ENCODE measurements at regions not wholly inside any gene's neighbourhood (a gene's known extent, or its start where the extent isn't known, plus 50 kb on each side); places are given as distances from the start of the nearest gene placed in this dataset.

DNA sequence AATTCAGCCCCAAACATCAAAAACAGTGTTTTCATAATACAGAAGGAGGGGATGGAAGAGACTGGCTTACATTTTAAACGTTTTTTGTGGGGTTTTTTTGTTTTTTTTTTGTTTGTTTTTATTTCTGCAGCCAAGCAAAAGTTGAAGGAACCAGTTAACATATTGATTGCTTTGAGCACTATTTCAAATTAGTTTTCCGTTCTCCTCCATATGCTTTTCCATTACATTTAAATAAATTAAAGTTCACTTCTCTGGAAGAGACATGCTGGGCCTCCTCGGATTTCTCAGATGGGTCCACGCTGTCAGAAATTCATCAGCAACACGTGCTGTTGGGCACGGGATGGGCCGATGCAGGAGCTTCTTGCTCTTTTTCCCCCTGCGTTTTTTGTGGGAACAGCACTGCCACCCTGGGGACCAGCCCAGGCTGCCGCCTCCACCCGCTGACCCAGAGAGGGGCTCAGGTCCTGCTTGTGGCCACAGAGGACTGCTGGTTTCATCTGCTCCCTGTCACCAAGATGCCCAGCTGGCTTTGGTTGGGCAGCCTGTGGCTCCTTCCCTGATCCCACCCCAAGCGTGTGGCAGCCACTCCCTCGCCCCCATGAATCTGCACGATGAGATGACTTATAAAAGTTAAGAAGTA lies 67.7 kb upstream of the CHST15 start:
- POLR2A ChIA-PET: no interaction called here
- no peak for TF ChIP-seq ZNF560 (tag by site-specific recombination; IDR thresholded peaks at IDR 0.05; ENCODE audit: borderline replicate concordance)
- TF ChIP-seq ZNF48 (tag by site-specific recombination; IDR thresholded peaks at IDR 0.05): no peak
- TF ChIP-seq, protein P1, sequence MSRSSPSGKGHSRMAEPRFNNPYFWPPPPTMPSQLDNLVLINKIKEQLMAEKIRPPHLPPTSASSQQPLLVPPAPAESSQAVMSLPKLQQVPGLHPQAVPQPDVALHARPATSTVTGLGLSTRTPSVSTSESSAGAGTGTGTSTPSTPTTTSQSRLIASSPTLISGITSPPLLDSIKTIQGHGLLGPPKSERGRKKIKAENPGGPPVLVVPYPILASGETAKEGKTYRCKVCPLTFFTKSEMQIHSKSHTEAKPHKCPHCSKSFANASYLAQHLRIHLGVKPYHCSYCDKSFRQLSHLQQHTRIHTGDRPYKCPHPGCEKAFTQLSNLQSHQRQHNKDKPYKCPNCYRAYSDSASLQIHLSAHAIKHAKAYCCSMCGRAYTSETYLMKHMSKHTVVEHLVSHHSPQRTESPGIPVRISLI (tag by site-specific recombination; IDR thresholded peaks at IDR 0.05): no peak
- TF ChIP-seq ZNF529 (tag by site-specific recombination; IDR thresholded peaks at IDR 0.05; ENCODE audit: insufficient replicate concordance): no peak
- TF ChIP-seq PRDM1 (tag by site-specific recombination; IDR thresholded peaks at IDR 0.05): no peak
- TF ChIP-seq, protein P2, sequence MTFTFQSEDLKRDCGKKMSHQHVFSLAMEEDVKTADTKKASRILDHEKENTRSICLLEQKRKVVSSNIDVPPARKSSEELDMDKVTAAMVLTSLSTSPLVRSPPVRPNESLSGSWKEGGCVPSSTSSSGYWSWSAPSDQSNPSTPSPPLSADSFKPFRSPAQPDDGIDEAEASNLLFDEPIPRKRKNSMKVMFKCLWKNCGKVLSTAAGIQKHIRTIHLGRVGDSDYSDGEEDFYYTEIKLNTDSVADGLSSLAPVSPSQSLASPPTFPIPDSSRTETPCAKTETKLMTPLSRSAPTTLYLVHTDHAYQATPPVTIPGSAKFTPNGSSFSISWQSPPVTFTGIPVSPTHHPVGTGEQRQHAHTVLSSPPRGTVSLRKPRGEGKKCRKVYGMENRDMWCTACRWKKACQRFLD (tag by site-specific recombination; IDR thresholded peaks at IDR 0.05): no peak
- TF ChIP-seq ZNF555 (tag by site-specific recombination; conservative IDR thresholded peaks at IDR 0.05): no peak
- no peak for TF ChIP-seq ZNF629 (tag by site-specific recombination; IDR thresholded peaks at IDR 0.05)
- no peak for TF ChIP-seq ZNF350 (tag by site-specific recombination; IDR thresholded peaks at IDR 0.05)
- no peak for TF ChIP-seq ZNF146 (tag by site-specific recombination; IDR thresholded peaks at IDR 0.05)
- TF ChIP-seq ZNF24 (tag by site-specific recombination; IDR thresholded peaks at IDR 0.05): no peak
- TF ChIP-seq ZNF214 (tag by site-specific recombination; IDR thresholded peaks at IDR 0.05; ENCODE audit: borderline replicate concordance): no peak
- TF ChIP-seq, protein P3, sequence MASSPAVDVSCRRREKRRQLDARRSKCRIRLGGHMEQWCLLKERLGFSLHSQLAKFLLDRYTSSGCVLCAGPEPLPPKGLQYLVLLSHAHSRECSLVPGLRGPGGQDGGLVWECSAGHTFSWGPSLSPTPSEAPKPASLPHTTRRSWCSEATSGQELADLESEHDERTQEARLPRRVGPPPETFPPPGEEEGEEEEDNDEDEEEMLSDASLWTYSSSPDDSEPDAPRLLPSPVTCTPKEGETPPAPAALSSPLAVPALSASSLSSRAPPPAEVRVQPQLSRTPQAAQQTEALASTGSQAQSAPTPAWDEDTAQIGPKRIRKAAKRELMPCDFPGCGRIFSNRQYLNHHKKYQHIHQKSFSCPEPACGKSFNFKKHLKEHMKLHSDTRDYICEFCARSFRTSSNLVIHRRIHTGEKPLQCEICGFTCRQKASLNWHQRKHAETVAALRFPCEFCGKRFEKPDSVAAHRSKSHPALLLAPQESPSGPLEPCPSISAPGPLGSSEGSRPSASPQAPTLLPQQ (tag by site-specific recombination; IDR thresholded peaks at IDR 0.05): no peak
- no peak for TF ChIP-seq ZNF521 (tag by site-specific recombination; IDR thresholded peaks at IDR 0.05)
- TF ChIP-seq ZNF624 (tag by site-specific recombination; IDR thresholded peaks at IDR 0.05): no peak
- no peak for TF ChIP-seq ZNF132 (tag by site-specific recombination; IDR thresholded peaks at IDR 0.05; ENCODE audit: borderline replicate concordance)
- TF ChIP-seq, protein P4, sequence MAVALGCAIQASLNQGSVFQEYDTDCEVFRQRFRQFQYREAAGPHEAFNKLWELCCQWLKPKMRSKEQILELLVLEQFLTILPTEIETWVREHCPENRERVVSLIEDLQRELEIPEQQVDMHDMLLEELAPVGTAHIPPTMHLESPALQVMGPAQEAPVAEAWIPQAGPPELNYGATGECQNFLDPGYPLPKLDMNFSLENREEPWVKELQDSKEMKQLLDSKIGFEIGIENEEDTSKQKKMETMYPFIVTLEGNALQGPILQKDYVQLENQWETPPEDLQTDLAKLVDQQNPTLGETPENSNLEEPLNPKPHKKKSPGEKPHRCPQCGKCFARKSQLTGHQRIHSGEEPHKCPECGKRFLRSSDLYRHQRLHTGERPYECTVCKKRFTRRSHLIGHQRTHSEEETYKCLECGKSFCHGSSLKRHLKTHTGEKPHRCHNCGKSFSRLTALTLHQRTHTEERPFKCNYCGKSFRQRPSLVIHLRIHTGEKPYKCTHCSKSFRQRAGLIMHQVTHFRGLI (tag by site-specific recombination; IDR thresholded peaks at IDR 0.05): no peak
- no peak for TF ChIP-seq ZNF2 (tag by site-specific recombination; IDR thresholded peaks at IDR 0.05)
- TF ChIP-seq KLF9 (tag by site-specific recombination; IDR thresholded peaks at IDR 0.05; ENCODE audit: low read depth): no peak
- TF ChIP-seq ZNF530 (tag by site-specific recombination; IDR thresholded peaks at IDR 0.05; ENCODE audit: low read depth): no peak
- Histone ChIP-seq H3K36me3 (ENCODE audit: control insufficient read depth in 2 of 2, insufficient read depth in 1 of 2, low read length in 2 of 2) (no peaks in the 10 kb centered on the region), H3K4me1 (ENCODE audit: control insufficient read depth, insufficient read depth, low read length) (no peaks in the 10 kb centered on the region), H3K9me3 (ENCODE audit: control insufficient read depth, insufficient read depth, low read depth, low read length) (no peaks in the 10 kb centered on the region), H3K4me3 (ENCODE audit: low read depth, low read length) (no peak overlapping the region), H3K27ac (ENCODE audit: extremely low read depth, low read depth, low read length) (no peak overlapping the region)
- CTCF ChIA-PET: interaction anchor here (0.7 to 0.9 kb wide), 2 partner anchors 10 to 167 kb away, joined by 4 to 6 read pairs; no protein-coding TSS in a partner anchor

DNA sequence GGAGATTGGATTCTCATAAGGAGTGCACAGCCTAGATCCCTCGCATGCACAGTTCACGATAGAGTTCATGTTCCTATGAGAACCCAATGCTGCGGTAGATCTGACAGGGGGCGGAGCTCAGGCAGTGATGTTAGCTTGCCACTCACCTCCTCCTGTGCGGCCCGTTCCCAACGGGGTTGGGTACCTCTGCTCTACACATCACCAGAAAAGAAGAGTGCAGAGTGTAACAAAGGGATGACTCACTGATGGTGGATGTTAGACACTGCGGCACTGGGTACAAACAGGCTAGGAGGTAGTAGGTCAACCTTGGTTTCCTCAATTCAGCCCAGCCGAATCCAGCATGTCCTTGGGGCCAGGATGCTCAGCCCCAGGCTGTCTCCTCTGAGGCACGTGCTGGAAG lies 66.8 kb upstream of the CHST15 start:
- ChIA-PET CTCF (no interaction called here), POLR2A (no interaction called here)
- Histone ChIP-seq H3K9me3 (ENCODE audit: control insufficient read depth, insufficient read depth, low read depth, low read length) (no peaks in the 10 kb centered on the region), H3K4me3 (ENCODE audit: low read depth, low read length) (no peak overlapping the region), H3K4me1 (ENCODE audit: control insufficient read depth, insufficient read depth, low read length) (no peaks in the 10 kb centered on the region), H3K27ac (ENCODE audit: extremely low read depth, low read depth, low read length) (no peak overlapping the region), H3K36me3 (ENCODE audit: control insufficient read depth in 2 of 2, insufficient read depth in 1 of 2, low read length in 2 of 2) (no peaks in the 10 kb centered on the region)
- TF ChIP-seq ZNF76 (tag by site-specific recombination; IDR thresholded peaks at IDR 0.05; ENCODE audit: borderline replicate concordance, low read depth): no peak
- TF ChIP-seq ZNF654 (tag by site-specific recombination; IDR thresholded peaks at IDR 0.05; ENCODE audit: low read depth): no peak
- no peak for TF ChIP-seq ZNF571 (tag by site-specific recombination; IDR thresholded peaks at IDR 0.05)
- no peak for TF ChIP-seq ZNF184 (tag by site-specific recombination; IDR thresholded peaks at IDR 0.05)
- TF ChIP-seq ZNF138 (tag by site-specific recombination; IDR thresholded peaks at IDR 0.05; ENCODE audit: borderline replicate concordance): no peak
- TF ChIP-seq ZBTB48 (tag by site-specific recombination; IDR thresholded peaks at IDR 0.05): no peak
- TF ChIP-seq GLI4 (tag by site-specific recombination; IDR thresholded peaks at IDR 0.05): no peak
- TF ChIP-seq ZNF624 (tag by site-specific recombination; IDR thresholded peaks at IDR 0.05): no peak
- TF ChIP-seq ZNF707 (tag by site-specific recombination; IDR thresholded peaks at IDR 0.05): no peak
- TF ChIP-seq SCRT1 (tag by site-specific recombination; IDR thresholded peaks at IDR 0.05; ENCODE audit: borderline replicate concordance): no peak
- TF ChIP-seq BCL11A (tag by site-specific recombination; IDR thresholded peaks at IDR 0.05; ENCODE audit: low read depth): no peak
- TF ChIP-seq BCL11B (tag by site-specific recombination; IDR thresholded peaks at IDR 0.05; ENCODE audit: low read depth): no peak
- no peak for TF ChIP-seq ZNF433 (tag by site-specific recombination; IDR thresholded peaks at IDR 0.05; ENCODE audit: low read depth)
- TF ChIP-seq ZNF174 (tag by site-specific recombination; IDR thresholded peaks at IDR 0.05): no peak

Measured in HEK293 (cell line).